Activated CD4-positive, alpha-beta T cell treated with anti-CD3 and anti-CD28 coated beads, Interleukin-2, amount 50 U/mL, for 1 hour (primary cell): ENCODE measurements at regions not wholly inside any gene's neighbourhood (a gene's known extent, or its start where the extent isn't known, plus 50 kb on each side); places are given as distances from the start of the nearest gene placed in this dataset.

Experiments used
- DNase-seq: peaks from one replicate; pipeline ENCODE4 v3.0.0-alpha.2; 2020

GRCh38 chr2:150887926-150888325, 373.7 kb downstream of the RBM43 start:
- DNase-seq: no peak

- DNase-seq: no peak
Observed at GRCh38 chr2:150885774-150886386, 375.8 kb downstream of the RBM43 start.

- DNase-seq: no peak
Observed at GRCh38 chr2:150885236-150885635, 376.4 kb downstream of the RBM43 start.

- no peak for DNase-seq
Observed at GRCh38 chr2:150883613-150883895, 378.1 kb downstream of the RBM43 start.

GRCh38 chr2:150882751-150883612, 378.7 kb downstream of the RBM43 start:
- DNase-seq: no peak

GRCh38 chr2:150880986-150881385, 380.7 kb downstream of the RBM43 start:
- no peak for DNase-seq

GRCh38 chr2:150878356-150878755, 383.3 kb downstream of the RBM43 start:
- DNase-seq: no peak

- DNase-seq: no peak
Observed at GRCh38 chr2:150876251-150876950, 385.3 kb downstream of the RBM43 start.

GRCh38 chr2:150873396-150873772, 385.9 kb upstream of the RND3 start:
- DNase-seq: no peak

GRCh38 chr2:150872756-150873395, 385.4 kb upstream of the RND3 start:
- no peak for DNase-seq

- no peak for DNase-seq
Observed at GRCh38 chr2:150866431-150866830, 379.0 kb upstream of the RND3 start.

GRCh38 chr2:150863691-150864090, 376.2 kb upstream of the RND3 start:
- no peak for DNase-seq

GRCh38 chr2:150860301-150860700, 372.8 kb upstream of the RND3 start:
- no peak for DNase-seq

GRCh38 chr2:150859877-150860276, 372.4 kb upstream of the RND3 start:
- DNase-seq: no peak

GRCh38 chr2:150859162-150859561, 371.7 kb upstream of the RND3 start:
- DNase-seq: no peak

- no peak for DNase-seq
Observed at GRCh38 chr2:150858382-150858781, 370.9 kb upstream of the RND3 start.

GRCh38 chr2:150856596-150857281, 369.3 kb upstream of the RND3 start:
- DNase-seq: no peak

- DNase-seq: no peak
Observed at GRCh38 chr2:150853263-150853662, 365.8 kb upstream of the RND3 start.

- DNase-seq: no peak
Observed at GRCh38 chr2:150850641-150851040, 363.2 kb upstream of the RND3 start.

- DNase-seq: no peak
Observed at GRCh38 chr2:150847578-150847977, 360.1 kb upstream of the RND3 start.

- DNase-seq: no peak
Observed at GRCh38 chr2:150846691-150847090, 359.2 kb upstream of the RND3 start.

GRCh38 chr2:150832686-150833085, 345.2 kb upstream of the RND3 start:
- no peak for DNase-seq

GRCh38 chr2:150824118-150824517, 336.7 kb upstream of the RND3 start:
- DNase-seq: no peak
